ENCODE measurements at regions not wholly inside any gene's neighbourhood (a gene's known extent, or its start where the extent isn't known, plus 50 kb on each side); places are given as distances from the start of the nearest gene placed in this dataset.

GRCh38 chr5:6905423-6905822 lies 192.2 kb downstream of the TENT4A start:
- TF ChIP-seq CTCF (IDR thresholded peaks at IDR 0.05) (no peak), ZFX (IDR thresholded peaks at IDR 0.05; ENCODE audit: borderline replicate concordance) (no peak)
